ENCODE measurements at regions not wholly inside any gene's neighbourhood (a gene's known extent, or its start where the extent isn't known, plus 50 kb on each side); places are given as distances from the start of the nearest gene placed in this dataset.
A peak's percentile ranks its signal among the peaks of the same experiment; 100 is the strongest.

- Histone ChIP-seq H3K14ac (ENCODE audit: insufficient read depth, low read length) (no peak overlapping the region), H2AFZ (ENCODE audit: low read length) (no peak overlapping the region), H2BK12ac (ENCODE audit: insufficient read length, low read depth, low read length) (no peak overlapping the region), H3K4me2 (ENCODE audit: insufficient read depth, insufficient read length, low read length) (no peak overlapping the region), H3K18ac (ENCODE audit: insufficient read length, low read depth, low read length) (no peak overlapping the region), H3K56ac (ENCODE audit: insufficient read length, low read depth, low read length) (no peak overlapping the region), H4K8ac (replicated peaks; ENCODE audit: insufficient read length, low read depth, low read length) (no peak overlapping the region), H3K79me1 (ENCODE audit: insufficient read depth, low read depth, low read length, poor library complexity, severe bottlenecking) (peaks cover 8% of the 10 kb centered on the region), H3K23ac (ENCODE audit: insufficient read length, low read depth, low read length) (no peak overlapping the region), H4K5ac (ENCODE audit: insufficient read length, low read depth, low read length) (no peak overlapping the region), H3K79me2 (ENCODE audit: insufficient read depth, low read length) (peaks cover 25% of the 10 kb centered on the region; the same call in 1 of the 2 replicates), H2AK5ac (ENCODE audit: insufficient read length, low read length) (no peak overlapping the region), H3K27ac (ENCODE audit: insufficient read length, low read depth, low read length) (no peak overlapping the region), H2BK120ac (ENCODE audit: low read depth, low read length, poor library complexity, severe bottlenecking) (no peak overlapping the region), H3T11ph (ENCODE audit: low read length) (no peak overlapping the region), H3K4ac (ENCODE audit: low read depth, low read length) (no peak overlapping the region), H4K20me1 (ENCODE audit: control insufficient read depth, insufficient read depth, insufficient read length) (peaks cover 2% of the 10 kb centered on the region), H2BK5ac (ENCODE audit: insufficient read length, low read length) (no peak overlapping the region), H2BK15ac (ENCODE audit: low read depth, low read length) (no peak overlapping the region), H3K23me2 (ENCODE audit: insufficient read length, low read depth, low read length, poor library complexity, severe bottlenecking) (no peaks in the 10 kb centered on the region), H3K4me1 (ENCODE audit: insufficient read depth, low read length) (no peaks in the 10 kb centered on the region; the same call in 1 of the 2 replicates), H2BK20ac (ENCODE audit: low read depth, low read length, poor library complexity, severe bottlenecking) (no peak overlapping the region), H3K9me3 (ENCODE audit: control insufficient read depth, low read depth, low read length) (no peaks in the 10 kb centered on the region), H3K27me3 (ENCODE audit: insufficient read depth, low read length) (no peaks in the 10 kb centered on the region), H4K91ac (ENCODE audit: insufficient read length, low read depth, low read length) (no peak overlapping the region), H3K9ac (ENCODE audit: extremely low read depth, insufficient read length, low read length) (no peak overlapping the region)
- no peak for DNase-seq
- Mint-ChIP-seq H3K27ac (peak overlapping the region; percentile 62 to 72 (median 65); a peak in 6 of 7 replicates), H3K4me3 (no peak overlapping the region), H3K4me1 (peaks cover 54 to 59% of the 10 kb centered on the region in 2 experiments), H3K27me3 (ENCODE audit: low read depth) (peaks cover 2% of the 10 kb centered on the region; the same call in 1 of the 2 replicates), H3K36me3 (ENCODE audit: insufficient read depth in 1 of 3, low read depth in 3 of 3) (peaks cover 12 to 17% (median 14%) of the 10 kb centered on the region in 3 experiments; a peak in 6 of 7 replicates), H3K9me3 (peaks cover 0 to 3% of the 10 kb centered on the region in 2 experiments; a peak in 2 of 5 replicates)
- TF ChIP-seq CTCF (conservative IDR thresholded peaks at IDR 0.05), result no peak
- no CpG with 5 or more reads among the region's 19 CpGs for WGBS (ENCODE audit: extremely low coverage, insufficient read length, low lambda C conversion rate)
Observed at GRCh38 chr12:124514996-124515932, 52.1 kb downstream of the NCOR2 start.

All from H9 (cell line).